DND-41 (cell line): ENCODE measurements at regions not wholly inside any gene's neighbourhood (a gene's known extent, or its start where the extent isn't known, plus 50 kb on each side); places are given as distances from the start of the nearest gene placed in this dataset.

ENCODE experiments used
- EZH2 ChIP-seq: IDR thresholded peaks from 3 replicates; pipeline ENCODE4 v1.6.1; 2012; ENCODE audit warnings: borderline replicate concordance, low read depth, mild to moderate bottlenecking, moderate library complexity, low read length, inconsistent platforms; ENCODE audit not compliant: severe bottlenecking
- TF ChIP-seq, protein P1 (sequence below): IDR thresholded peaks from 2 replicates; pipeline ENCODE4 v1.5.1; 2012; ENCODE audit warnings: borderline replicate concordance, low read length, moderate library complexity, mild to moderate bottlenecking; ENCODE audit not compliant: poor library complexity, severe bottlenecking; ENCODE audit errors: extremely low read depth

DNA sequence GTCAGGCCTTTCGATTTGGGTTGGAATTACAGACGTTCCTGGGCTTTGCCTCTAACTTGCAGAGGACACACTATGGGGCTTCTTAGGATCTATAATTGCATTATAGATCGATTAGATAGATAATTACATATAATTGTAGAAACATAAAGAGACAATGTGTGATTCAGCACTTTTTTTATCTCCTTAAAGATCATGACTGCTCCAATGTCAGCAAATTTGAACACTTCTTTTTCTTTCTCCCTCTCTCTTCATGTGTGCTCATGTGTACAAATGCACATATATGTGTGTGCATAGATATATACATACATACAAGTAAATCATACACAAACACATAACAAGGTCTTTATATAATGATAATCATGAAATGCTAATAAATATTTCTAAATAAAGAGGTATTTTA is 1261.2 kb upstream of the SLC39A10 start:
- TF ChIP-seq, protein P1, sequence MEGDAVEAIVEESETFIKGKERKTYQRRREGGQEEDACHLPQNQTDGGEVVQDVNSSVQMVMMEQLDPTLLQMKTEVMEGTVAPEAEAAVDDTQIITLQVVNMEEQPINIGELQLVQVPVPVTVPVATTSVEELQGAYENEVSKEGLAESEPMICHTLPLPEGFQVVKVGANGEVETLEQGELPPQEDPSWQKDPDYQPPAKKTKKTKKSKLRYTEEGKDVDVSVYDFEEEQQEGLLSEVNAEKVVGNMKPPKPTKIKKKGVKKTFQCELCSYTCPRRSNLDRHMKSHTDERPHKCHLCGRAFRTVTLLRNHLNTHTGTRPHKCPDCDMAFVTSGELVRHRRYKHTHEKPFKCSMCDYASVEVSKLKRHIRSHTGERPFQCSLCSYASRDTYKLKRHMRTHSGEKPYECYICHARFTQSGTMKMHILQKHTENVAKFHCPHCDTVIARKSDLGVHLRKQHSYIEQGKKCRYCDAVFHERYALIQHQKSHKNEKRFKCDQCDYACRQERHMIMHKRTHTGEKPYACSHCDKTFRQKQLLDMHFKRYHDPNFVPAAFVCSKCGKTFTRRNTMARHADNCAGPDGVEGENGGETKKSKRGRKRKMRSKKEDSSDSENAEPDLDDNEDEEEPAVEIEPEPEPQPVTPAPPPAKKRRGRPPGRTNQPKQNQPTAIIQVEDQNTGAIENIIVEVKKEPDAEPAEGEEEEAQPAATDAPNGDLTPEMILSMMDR: no peak
- no peak for TF ChIP-seq EZH2
